LNCAP (cell line): ENCODE measurements at regions not wholly inside any gene's neighbourhood (a gene's known extent, or its start where the extent isn't known, plus 50 kb on each side); places are given as distances from the start of the nearest gene placed in this dataset.

Experiments
- CTCF ChIP-seq: fragments of 450-650 bp; IDR thresholded peaks from 2 replicates; pipeline ENCODE4 v1.5.1; 2017; ENCODE audit warnings: mild to moderate bottlenecking

- no peak for TF ChIP-seq CTCF
Observed at GRCh38 chr10:8810677-8811076, 756.2 kb downstream of the GATA3 start.

- TF ChIP-seq CTCF, result no peak
Observed at GRCh38 chr10:8811201-8811600, 756.7 kb downstream of the GATA3 start.

- TF ChIP-seq CTCF, result no peak
Observed at GRCh38 chr10:8815969-8816368, 761.5 kb downstream of the GATA3 start.

GRCh38 chr10:8817299-8817698 lies 762.8 kb downstream of the GATA3 start:
- TF ChIP-seq CTCF, result no peak

- no peak for TF ChIP-seq CTCF
Observed at GRCh38 chr10:8825611-8826010, 771.1 kb downstream of the GATA3 start.

GRCh38 chr10:8829592-8829991 lies 775.1 kb downstream of the GATA3 start:
- TF ChIP-seq CTCF, result no peak

- no peak for TF ChIP-seq CTCF
Observed at GRCh38 chr10:8830048-8830447, 775.6 kb downstream of the GATA3 start.

- TF ChIP-seq CTCF, result no peak
Observed at GRCh38 chr10:8830876-8831275, 776.4 kb downstream of the GATA3 start.
